ENCODE measurements at regions not wholly inside any gene's neighbourhood (a gene's known extent, or its start where the extent isn't known, plus 50 kb on each side); places are given as distances from the start of the nearest gene placed in this dataset.

GRCh38 chr3:16033889-16034687 lies 140.4 kb upstream of the GALNT15 start (continued):
- TF ChIP-seq CTCF (conservative IDR thresholded peaks at IDR 0.05; ENCODE audit: low read depth, low read length) (no peak), CHD1 (IDR thresholded peaks at IDR 0.05; ENCODE audit: low read depth, low read length) (no peak)

GRCh38 chr3:16040991-16041390 lies 133.5 kb upstream of the GALNT15 start:
- Histone ChIP-seq H3K4me3 (ENCODE audit: insufficient read depth, low read depth, low read length) (no peak overlapping the region), H4K20me1 (ENCODE audit: insufficient read depth, low read length) (no peaks in the 10 kb centered on the region), H3K56ac (ENCODE audit: extremely low read depth, insufficient read depth, low read length) (no peak overlapping the region), H2BK5ac (ENCODE audit: low read depth, low read length, poor library complexity, severe bottlenecking) (no peak overlapping the region), H4K8ac (ENCODE audit: low read depth in 2 of 2, low read length in 2 of 2) (no peak overlapping the region), H3K27ac (ENCODE audit: insufficient read depth, low read length) (no peak overlapping the region), H2BK20ac (ENCODE audit: low read depth, low read length) (no peak overlapping the region), H3K27me3 (ENCODE audit: control insufficient read depth, insufficient read depth, low read length) (no peaks in the 10 kb centered on the region), H3K4me2 (ENCODE audit: low read depth, low read length) (no peak overlapping the region), H3K9me3 (ENCODE audit: control insufficient read depth, insufficient read depth, low read length) (no peaks in the 10 kb centered on the region), H3K18ac (ENCODE audit: low read depth, low read length) (no peak overlapping the region), H3K79me1 (ENCODE audit: low read depth in 1 of 2, low read length in 2 of 2) (no peaks in the 10 kb centered on the region), H2BK15ac (ENCODE audit: low read depth, low read length) (no peak overlapping the region), H2AFZ (replicated peaks; ENCODE audit: low read length, poor library complexity) (no peak overlapping the region), H3K9me1 (ENCODE audit: insufficient read depth, low read length) (0 out of 2 replicates have a peak, but pooled peaks cover 4% of the 10 kb centered on the region), H4K5ac (ENCODE audit: low read depth, low read length) (no peak overlapping the region), H3K4me1 (ENCODE audit: control insufficient read depth, insufficient read depth, low read length) (no peaks in the 10 kb centered on the region), H2BK120ac (ENCODE audit: low read depth, low read length) (no peak overlapping the region), H4K91ac (ENCODE audit: insufficient read depth, low read depth, low read length) (no peak overlapping the region), H3K23ac (ENCODE audit: low read depth, low read length) (no peak overlapping the region), H3K4ac (ENCODE audit: low read depth, low read length) (no peak overlapping the region), H3K14ac (replicated peaks; ENCODE audit: low read depth, low read length) (no peak overlapping the region), H3K9ac (ENCODE audit: low read depth, low read length) (no peak overlapping the region), H2AK5ac (ENCODE audit: low read depth, low read length) (no peak overlapping the region), H3K36me3 (ENCODE audit: control insufficient read depth, insufficient read depth, low read length) (no peaks in the 10 kb centered on the region), H2AK9ac (replicated peaks; ENCODE audit: low read depth, low read length, poor library complexity) (no peak overlapping the region)
- intact Hi-C loops (cut with micrococcal nuclease) = no loop called here
- DNase-seq (no peak), ATAC-seq (ENCODE audit: low read depth) (no peak)
- BruUV-seq (replicated peaks) = no TSS peak
- 100% methylated on average over 1 of the region's 2 CpGs; no CpG with 5 or more reads in 1 of the 2 experiments for WGBS, 2 experiments (ENCODE audit: extremely low coverage in 2 of 2, insufficient read length in 1 of 2)
- CTCF ChIA-PET = no interaction called here
- dilution Hi-C loops (cut with HindIII; ENCODE audit: low sequenced_read_pairs, unreplicated experiment) = no loop called here
- in situ Hi-C loops (cut with MboI; ENCODE audit: low sequenced_read_pairs) = loop anchor here (5.0 kb wide), 2 partner anchors 201 to 219 kb away; no protein-coding TSS in a partner anchor
- POLR2A ChIA-PET (ENCODE audit: unreplicated experiment) = no interaction called here
- no peak for TF ChIP-seq USF2 (IDR thresholded peaks at IDR 0.05; ENCODE audit: low read depth, low read length)
- no peak for TF ChIP-seq RAD21 (IDR thresholded peaks at IDR 0.05; ENCODE audit: low read length)
- TF ChIP-seq MAZ (IDR thresholded peaks at IDR 0.05; ENCODE audit: borderline replicate concordance, low read depth, low read length) = no peak
- no peak for TF ChIP-seq CTCF (conservative IDR thresholded peaks at IDR 0.05; ENCODE audit: low read depth, low read length)
- no peak for TF ChIP-seq MXI1 (IDR thresholded peaks at IDR 0.05; ENCODE audit: borderline replicate concordance, low read depth, low read length)
- TF ChIP-seq FOS (IDR thresholded peaks at IDR 0.05; ENCODE audit: low read depth, low read length) = no peak
- no peak for TF ChIP-seq CEBPB (IDR thresholded peaks at IDR 0.05; ENCODE audit: low read depth, low read length)
- no peak for TF ChIP-seq MAFK (IDR thresholded peaks at IDR 0.05; ENCODE audit: low read depth, low read length)
- no peak for TF ChIP-seq NFE2L2 (IDR thresholded peaks at IDR 0.05; ENCODE audit: low read depth, low read length)
- TF ChIP-seq SMC3 (IDR thresholded peaks at IDR 0.05; ENCODE audit: low read depth, low read length) = no peak

Data from IMR-90 (cell line).